Calu3 (cell line): ENCODE measurements at regions not wholly inside any gene's neighbourhood (a gene's known extent, or its start where the extent isn't known, plus 50 kb on each side); places are given as distances from the start of the nearest gene placed in this dataset.

Source experiments
- BruUV-seq: library from RNA; stranded (reverse); fragments of 400-500 nt; replicated peaks from 2 replicates; lab custom pipeline; 2021; lab: Mats Ljungman, UMichigan
- CTCF ChIA-PET: fragments of 300-600 bp; sonication (Branson Sonifier 250); formaldehyde crosslinking; loops from one replicate; lab custom pipeline; 2022; ENCODE audit warnings: antibody characterized with exemption; lab: Charles Lee
- DNase-seq: peaks from one replicate; pipeline ENCODE4 v3.0.0; 2022
- H3K27ac Mint-ChIP-seq: one replicate; pipeline ENCODE4 v1.8.0; 2022; ENCODE audit warnings: mixed read lengths; ENCODE audit not compliant: unreplicated experiment
- H3K27me3 Mint-ChIP-seq: one replicate; pipeline ENCODE4 v1.8.0; 2022; ENCODE audit warnings: mixed read lengths; ENCODE audit not compliant: unreplicated experiment
- H3K36me3 Mint-ChIP-seq: one replicate; pipeline ENCODE4 v1.8.0; 2022; ENCODE audit warnings: mild to moderate bottlenecking, moderate library complexity, mixed read lengths; ENCODE audit not compliant: insufficient read depth, unreplicated experiment
- H3K4me1 Mint-ChIP-seq: one replicate; pipeline ENCODE4 v1.8.0; 2022; ENCODE audit warnings: mild to moderate bottlenecking, low read depth, mixed read lengths; ENCODE audit not compliant: unreplicated experiment
- H3K4me3 Mint-ChIP-seq: one replicate; pipeline ENCODE4 v1.8.0; 2022; ENCODE audit warnings: mild to moderate bottlenecking, low read depth, moderate library complexity, mixed read lengths; ENCODE audit not compliant: unreplicated experiment
- H3K9me3 Mint-ChIP-seq: one replicate; pipeline ENCODE4 v1.8.0; 2022; ENCODE audit warnings: low read depth, mixed read lengths; ENCODE audit not compliant: unreplicated experiment
- intact Hi-C: fragments of 100-400 bp; cut with micrococcal nuclease; formaldehyde crosslinking; loops from one replicate; pipeline ENCODE4 v1.10.0; 2022; ENCODE audit not compliant: unreplicated experiment
- TF ChIP-seq, protein P1 (sequence below): fragments of 200-600 bp; IDR thresholded peaks from one replicate; pipeline ENCODE4 v1.8.0; 2022; ENCODE audit warnings: antibody characterized with exemption; ENCODE audit not compliant: unreplicated experiment

DNA sequence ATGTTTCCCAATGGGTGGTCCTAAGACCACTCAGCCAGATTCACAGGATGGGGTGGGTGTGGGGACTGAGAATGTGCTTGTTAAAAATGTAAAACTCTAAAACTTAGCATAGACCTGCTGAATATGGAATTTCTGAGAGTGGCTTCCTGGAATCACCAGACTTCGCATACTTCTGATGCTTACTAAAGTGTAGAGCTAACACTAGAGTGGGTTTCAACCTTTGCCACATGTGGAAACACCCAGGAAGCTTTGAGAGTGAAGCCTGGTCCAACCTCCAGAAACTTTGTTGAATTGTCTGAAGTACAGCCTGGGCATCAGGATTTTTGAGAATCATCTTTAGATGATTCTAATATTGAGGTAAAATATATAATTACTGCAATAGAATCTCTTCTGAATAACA lies 167.8 kb upstream of the EDNRA start:
- H3K27ac Mint-ChIP-seq: no peak overlapping the region
- H3K4me1 Mint-ChIP-seq: no peaks in the 10 kb centered on the region
- H3K36me3 Mint-ChIP-seq: no peaks in the 10 kb centered on the region
- DNase-seq: no peak
- TF ChIP-seq, protein P1, sequence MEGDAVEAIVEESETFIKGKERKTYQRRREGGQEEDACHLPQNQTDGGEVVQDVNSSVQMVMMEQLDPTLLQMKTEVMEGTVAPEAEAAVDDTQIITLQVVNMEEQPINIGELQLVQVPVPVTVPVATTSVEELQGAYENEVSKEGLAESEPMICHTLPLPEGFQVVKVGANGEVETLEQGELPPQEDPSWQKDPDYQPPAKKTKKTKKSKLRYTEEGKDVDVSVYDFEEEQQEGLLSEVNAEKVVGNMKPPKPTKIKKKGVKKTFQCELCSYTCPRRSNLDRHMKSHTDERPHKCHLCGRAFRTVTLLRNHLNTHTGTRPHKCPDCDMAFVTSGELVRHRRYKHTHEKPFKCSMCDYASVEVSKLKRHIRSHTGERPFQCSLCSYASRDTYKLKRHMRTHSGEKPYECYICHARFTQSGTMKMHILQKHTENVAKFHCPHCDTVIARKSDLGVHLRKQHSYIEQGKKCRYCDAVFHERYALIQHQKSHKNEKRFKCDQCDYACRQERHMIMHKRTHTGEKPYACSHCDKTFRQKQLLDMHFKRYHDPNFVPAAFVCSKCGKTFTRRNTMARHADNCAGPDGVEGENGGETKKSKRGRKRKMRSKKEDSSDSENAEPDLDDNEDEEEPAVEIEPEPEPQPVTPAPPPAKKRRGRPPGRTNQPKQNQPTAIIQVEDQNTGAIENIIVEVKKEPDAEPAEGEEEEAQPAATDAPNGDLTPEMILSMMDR: no peak
- CTCF ChIA-PET: no interaction called here
- intact Hi-C loops: no loop called here
- no peak overlapping the region for H3K4me3 Mint-ChIP-seq
- no peaks in the 10 kb centered on the region for H3K27me3 Mint-ChIP-seq
- no peaks in the 10 kb centered on the region for H3K9me3 Mint-ChIP-seq
- no TSS peak for BruUV-seq

DNA sequence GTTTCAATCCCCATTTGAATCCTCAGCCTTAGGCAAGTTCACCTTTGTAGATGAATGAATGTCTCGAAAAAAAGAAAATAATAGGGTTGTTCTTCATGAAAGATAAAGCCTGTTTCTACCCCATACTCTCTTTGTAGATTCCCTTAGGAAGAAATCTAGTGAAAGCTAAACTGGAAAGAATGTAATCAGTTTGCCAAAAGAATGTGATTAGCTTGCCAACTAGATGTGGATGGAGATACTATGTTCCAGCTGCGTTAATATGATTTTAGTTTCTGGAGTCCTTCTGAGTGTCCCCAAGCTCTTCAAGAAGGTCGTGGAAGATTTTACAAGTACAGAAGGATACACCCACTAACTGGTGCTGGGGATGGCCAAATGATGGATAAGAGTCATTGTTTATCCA lies 162.3 kb upstream of the EDNRA start:
- Mint-ChIP-seq H3K9me3 (no peaks in the 10 kb centered on the region), H3K27me3 (no peaks in the 10 kb centered on the region), H3K4me3 (no peak overlapping the region), H3K27ac (no peak overlapping the region), H3K36me3 (no peaks in the 10 kb centered on the region), H3K4me1 (no peaks in the 10 kb centered on the region)
- DNase-seq: no peak
- intact Hi-C loops: no loop called here
- no TSS peak for BruUV-seq
- CTCF ChIA-PET: no interaction called here
- TF ChIP-seq, protein P1: no peak

DNA sequence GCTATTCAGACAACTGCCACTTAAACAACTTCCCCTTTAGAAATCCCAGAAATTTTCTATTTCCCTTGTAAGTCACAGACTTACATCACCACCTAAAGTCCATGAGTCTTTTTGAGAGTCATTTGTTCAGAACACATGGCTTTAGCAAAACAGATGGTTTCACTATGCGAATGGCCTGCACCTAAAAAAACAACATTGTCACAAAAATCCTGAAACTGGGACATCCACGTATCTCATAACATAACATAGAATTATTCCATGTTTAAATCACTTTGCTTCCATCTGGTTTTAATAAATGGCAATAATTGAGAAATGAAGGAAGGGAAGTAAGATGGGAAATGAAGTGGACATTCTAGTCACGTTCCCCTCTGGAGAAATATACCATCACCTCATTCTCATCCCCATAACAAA lies 155.3 kb upstream of the EDNRA start:
- H3K4me3 Mint-ChIP-seq: no peak overlapping the region
- intact Hi-C loops: no loop called here
- H3K27ac Mint-ChIP-seq: no peak overlapping the region

DNA sequence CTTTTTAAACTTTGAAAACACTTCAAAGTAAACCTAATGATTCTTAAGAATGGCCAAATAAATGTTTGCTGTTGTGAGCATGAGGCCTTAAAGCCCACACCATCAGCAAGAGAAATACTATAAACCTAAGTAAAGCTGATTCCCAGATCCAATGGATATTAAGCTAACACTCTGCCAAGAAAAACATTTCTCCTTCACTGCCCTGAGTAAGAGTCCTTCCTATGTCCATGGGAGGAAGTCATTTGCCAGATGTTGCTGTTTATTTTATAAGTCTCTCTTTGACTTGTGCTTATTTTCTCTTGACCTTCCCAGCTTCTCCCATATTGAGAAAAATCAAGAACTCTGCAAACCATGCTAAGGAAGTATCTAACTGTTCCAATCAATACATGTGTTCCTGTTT lies 154.3 kb upstream of the EDNRA start:
- BruUV-seq: no TSS peak
- H3K9me3 Mint-ChIP-seq: no peaks in the 10 kb centered on the region
- TF ChIP-seq, protein P1: no peak
- H3K4me3 Mint-ChIP-seq: no peak overlapping the region
- no peak for DNase-seq
- intact Hi-C loops: no loop called here
- H3K27ac Mint-ChIP-seq: no peak overlapping the region
- no peaks in the 10 kb centered on the region for H3K36me3 Mint-ChIP-seq
- H3K27me3 Mint-ChIP-seq: no peaks in the 10 kb centered on the region
- CTCF ChIA-PET: no interaction called here
- H3K4me1 Mint-ChIP-seq: no peaks in the 10 kb centered on the region

More for the DNA sequence above, 155.3 kb upstream of the EDNRA start:
- no peaks in the 10 kb centered on the region for H3K4me1 Mint-ChIP-seq
- H3K9me3 Mint-ChIP-seq: no peaks in the 10 kb centered on the region
- TF ChIP-seq, protein P1: no peak
- no peaks in the 10 kb centered on the region for H3K27me3 Mint-ChIP-seq
- no peaks in the 10 kb centered on the region for H3K36me3 Mint-ChIP-seq
- no peak for DNase-seq
- BruUV-seq: no TSS peak
- CTCF ChIA-PET: no interaction called here
